GM10266 (cell line): ENCODE measurements at regions not wholly inside any gene's neighbourhood (a gene's known extent, or its start where the extent isn't known, plus 50 kb on each side); places are given as distances from the start of the nearest gene placed in this dataset.

ENCODE experiments used
- DNase-seq: peaks from one replicate; pipeline ENCODE4 v3.0.0; 2012; ENCODE audit errors: extremely low spot score
- CTCF ChIP-seq: IDR thresholded peaks from 2 replicates; pipeline ENCODE4 v1.5.1; 2012; ENCODE audit warnings: mild to moderate bottlenecking, low read depth; ENCODE audit not compliant: control insufficient read depth, insufficient read depth; ENCODE audit errors: missing control alignments

DNA sequence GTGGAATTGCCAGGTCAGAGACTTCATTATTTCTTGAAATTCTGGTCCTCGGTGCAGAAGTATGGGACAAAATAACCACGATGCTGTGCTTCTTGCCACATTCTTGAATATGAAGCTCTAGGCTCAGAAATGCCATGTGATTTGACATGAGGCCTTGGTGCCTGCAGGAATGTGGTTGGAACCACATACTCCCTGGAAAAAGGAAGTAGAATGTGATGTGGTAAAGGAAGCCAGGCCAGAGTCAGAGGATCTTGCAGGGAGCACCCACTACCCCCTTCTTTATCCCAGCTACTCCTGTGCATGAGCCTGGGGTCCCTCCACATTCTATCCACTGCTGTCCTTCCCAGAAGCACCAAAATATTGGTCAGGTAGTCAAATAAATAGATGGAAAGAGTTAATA is 80.9 kb downstream of the FOXD1 start:
- no peak for DNase-seq
- TF ChIP-seq CTCF, result no peak

DNA sequence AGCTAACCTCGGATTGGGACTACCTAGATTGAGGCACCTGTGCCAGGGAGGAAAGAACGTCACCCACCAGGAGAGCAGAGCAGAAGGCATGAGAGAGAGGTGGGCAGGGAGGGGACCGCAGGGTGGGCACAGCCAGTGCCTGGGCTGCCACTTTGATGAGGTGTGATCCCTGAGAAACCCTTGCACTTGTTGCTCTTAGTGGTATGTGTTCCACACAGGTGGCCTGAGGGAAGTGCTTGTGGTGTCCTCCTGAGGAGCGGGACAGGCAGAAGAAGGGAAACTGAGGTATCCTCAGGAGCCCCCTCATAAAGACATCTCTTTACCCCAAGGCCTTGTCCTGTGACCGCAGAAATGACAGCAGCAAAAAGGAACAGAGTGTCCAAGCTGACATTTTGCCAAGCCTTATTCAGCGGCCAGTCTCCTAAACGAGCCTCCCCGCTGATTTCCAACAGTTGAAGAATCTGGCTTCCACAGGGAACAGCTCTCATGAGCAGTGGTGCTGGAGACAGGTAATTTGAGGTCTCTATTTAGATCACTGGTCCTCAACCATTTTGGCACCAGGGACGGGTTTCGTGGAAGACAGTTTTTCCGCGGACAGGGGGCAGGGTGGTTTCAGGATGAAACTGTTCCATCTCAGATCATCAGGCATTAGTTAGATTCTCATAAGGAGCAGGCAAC is 82.4 kb downstream of the FOXD1 start:
- no peak for TF ChIP-seq CTCF
- DNase-seq, result no peak

DNA sequence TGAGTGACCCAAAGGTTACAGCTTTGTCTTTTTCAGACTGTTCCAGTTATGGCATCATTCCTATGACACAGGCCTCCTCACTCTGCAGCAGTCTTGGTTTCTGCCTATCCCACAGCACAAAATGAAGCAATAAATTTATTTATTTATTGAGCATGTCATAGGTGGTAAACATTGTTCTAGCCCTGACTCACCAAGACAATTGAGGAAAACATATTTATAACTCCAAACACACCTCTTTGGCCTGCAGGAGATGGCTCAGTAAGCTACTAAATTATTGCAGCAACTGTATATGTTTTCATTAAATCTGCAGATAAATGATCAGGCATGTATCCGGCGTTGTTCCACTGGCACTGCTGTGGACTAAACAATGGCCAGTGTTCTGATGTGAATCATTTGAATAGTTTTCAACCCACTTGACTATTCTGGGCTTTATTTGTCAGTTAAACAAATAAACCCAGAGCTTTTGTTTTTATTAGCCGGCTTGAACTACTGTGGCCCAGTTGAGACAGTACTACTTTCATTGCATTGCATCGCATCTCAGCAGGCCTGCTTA is 83.2 kb downstream of the FOXD1 start:
- TF ChIP-seq CTCF, result no peak
- DNase-seq, result no peak

- TF ChIP-seq CTCF, result no peak
- no peak for DNase-seq
These were observed 84.5 kb downstream of the FOXD1 start for GRCh38 chr5:73363911-73364730.

DNA sequence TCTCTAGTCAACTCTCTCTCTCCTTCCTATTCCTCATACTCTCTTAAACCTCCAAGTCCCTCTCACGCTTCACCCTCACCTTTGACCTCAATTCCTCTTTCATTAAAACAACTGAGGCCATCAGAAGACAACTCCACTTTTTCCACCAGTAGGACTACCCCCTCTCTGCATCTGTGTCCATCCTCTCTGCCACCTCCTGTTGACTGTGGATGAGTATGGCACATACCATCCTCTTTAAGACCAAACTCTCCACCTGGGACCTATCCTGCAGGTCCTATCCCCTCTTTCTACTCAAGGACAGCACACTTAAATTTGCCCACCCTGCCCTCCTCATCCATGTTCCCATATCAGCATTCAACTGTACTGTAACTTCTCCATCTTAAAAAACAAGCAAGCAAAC is 89.2 kb downstream of the FOXD1 start:
- TF ChIP-seq CTCF, result no peak
- DNase-seq, result no peak

DNA sequence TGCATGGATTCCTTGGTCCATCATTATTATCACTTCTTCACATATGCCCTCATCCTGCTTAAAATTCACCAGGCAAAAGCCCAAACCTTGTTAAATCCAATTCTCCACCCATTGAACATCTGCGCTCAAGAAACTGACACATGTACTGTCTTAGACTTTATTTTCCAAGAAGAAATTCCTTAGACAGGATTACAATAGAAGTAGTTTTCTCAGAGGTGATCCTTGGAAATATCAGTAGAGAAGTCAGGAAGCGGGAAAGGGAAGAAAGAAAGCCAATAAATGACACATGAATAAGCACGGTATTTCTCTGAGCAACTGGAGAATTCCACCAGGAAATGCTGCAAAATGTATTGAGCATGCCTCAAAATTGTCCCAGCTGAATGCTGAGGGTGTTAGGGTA is 90.2 kb downstream of the FOXD1 start:
- no peak for TF ChIP-seq CTCF
- no peak for DNase-seq

- no peak for DNase-seq
These were observed 91.0 kb downstream of the FOXD1 start for GRCh38 chr5:73357576-73357975.

More at GRCh38 chr5:73357576-73357975, 91.0 kb downstream of the FOXD1 start:
- no peak for TF ChIP-seq CTCF
